NCI-H774 (cell line): ENCODE measurements at regions not wholly inside any gene's neighbourhood (a gene's known extent, or its start where the extent isn't known, plus 50 kb on each side); places are given as distances from the start of the nearest gene placed in this dataset.
"Not testable (repeated sequence)": the region's sequence is repeated elsewhere in the genome, so short reads cannot be mapped to it uniquely, and the experiment has no call there.

Experiments
- DNase-seq: peaks from one replicate; lab custom pipeline; 2025; lab: John Stamatoyannopoulos, UW

DNA sequence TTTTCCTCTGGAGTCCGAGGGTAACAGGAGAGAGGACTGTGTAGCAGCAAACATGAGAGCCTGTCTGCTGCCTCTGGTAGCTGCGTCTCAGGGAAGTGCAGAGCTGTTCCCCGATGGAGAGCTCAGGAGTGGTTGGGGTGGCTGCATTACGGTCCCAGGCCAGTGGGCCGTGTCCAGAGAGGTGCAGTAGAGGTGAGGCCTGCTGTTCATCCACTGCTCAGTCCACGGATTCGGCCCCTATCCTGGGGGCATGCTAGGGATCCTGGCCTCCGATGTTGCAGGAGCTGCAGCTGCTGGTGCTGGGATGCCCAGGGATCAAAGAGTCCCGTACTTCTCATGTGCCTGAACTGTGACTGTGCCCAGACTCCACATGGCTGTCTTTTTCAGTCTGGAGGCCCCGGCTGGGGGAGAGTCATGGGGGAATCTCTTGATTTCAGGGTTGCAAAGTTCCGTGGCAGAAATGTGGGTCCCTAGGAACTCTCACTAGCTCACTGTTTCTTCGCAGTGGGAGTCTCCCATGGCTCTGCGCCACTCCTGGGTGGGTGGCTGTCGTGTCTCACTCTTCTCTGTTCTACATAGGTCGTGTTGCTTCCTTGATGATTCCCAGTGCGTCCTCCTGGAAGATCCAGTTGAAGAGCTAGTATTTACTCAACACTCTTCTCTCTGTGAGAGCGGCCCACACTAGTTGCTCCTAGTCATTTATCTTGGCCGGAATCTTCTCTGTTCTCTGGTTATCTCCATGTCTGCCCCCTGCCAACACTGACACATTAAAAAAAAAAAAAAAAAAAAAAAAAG, 109.5 kb upstream of the CENPE start:
- no peak for DNase-seq

DNA sequence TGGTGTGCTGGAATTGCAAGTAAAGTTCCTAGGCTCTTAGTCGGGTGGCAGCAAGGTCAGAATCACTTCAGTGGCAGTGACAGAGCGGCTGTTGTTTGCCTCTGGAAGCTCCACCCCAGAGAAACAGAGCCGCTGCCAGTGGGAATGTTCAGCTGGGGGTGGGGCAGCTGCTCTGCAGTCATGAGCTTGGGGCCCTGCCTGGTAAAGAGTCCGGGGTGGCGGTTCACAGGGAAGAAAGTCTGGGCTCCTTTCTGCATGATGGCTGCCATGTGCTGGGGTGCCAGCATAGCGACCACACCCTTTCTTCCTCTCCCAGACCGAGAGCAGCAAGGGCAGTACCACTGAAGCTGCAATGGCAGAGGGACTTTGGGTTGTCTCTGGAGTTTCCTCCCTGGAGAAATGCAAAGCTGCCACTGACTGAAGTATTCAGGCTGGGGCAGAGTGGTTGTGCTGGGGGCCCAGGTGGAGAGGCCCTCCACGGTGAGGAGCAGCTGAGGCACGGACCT, 108.8 kb upstream of the CENPE start:
- peak; percentile 2 for DNase-seq

DNA sequence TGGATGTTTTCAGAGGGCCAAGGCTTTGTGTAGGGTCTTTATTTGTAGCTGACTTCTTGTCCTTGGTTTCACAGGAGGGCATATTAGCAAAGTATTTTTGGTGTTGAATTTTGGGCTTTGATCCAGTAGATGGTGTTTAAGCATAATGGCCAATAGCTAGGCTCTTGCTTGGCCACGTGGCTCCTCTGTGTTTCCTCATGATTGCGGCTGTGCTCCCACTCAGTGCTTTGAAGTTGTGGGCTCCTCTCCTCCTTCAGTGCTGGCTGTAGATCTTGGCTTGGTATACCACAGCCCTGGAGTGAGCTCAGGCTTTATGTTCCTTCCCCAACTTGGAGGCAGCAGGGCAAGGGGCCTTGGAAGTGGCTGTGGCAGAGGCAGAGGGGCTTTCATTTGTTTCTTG, 107.2 kb upstream of the CENPE start:
- DNase-seq = no peak

DNA sequence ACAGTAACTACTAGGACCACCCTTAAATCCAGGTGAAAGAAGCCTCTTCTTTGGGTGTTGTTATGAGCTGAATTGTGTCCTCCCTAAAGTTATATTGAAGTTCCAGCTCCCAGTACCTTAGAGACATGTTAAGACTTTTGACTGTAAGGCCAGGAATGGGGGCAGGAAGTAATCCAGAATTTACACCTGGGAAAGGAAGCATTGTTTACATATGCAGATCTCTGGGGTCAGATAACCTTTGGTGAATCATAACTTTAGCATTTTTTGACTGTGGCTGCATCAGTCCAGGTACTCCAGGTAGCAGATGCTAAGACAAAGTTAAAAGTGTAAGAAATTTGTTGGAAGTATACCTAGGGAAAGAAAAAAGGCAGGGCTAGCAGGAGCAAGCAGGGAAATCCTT, 104.9 kb upstream of the CENPE start:
- DNase-seq = no peak

DNA sequence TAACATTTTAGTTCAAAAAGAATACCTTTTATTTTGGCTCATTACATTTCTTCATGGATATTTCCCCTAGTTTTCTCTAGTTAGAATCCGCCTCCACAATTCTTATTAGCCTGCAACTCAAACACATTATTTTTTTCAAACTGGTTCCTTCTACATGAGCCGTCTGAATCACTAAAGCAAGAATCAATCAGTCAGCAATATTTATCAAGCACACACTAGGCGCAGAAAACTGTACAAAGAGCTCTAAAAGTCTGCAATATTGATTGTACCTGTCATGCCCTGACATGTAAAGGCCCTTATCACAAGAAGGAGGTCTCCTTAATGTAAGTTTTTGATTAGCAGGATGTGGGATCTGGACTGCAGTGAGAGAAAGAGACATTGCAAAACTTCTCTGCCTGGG, 94.8 kb upstream of the CENPE start:
- no peak for DNase-seq

DNA sequence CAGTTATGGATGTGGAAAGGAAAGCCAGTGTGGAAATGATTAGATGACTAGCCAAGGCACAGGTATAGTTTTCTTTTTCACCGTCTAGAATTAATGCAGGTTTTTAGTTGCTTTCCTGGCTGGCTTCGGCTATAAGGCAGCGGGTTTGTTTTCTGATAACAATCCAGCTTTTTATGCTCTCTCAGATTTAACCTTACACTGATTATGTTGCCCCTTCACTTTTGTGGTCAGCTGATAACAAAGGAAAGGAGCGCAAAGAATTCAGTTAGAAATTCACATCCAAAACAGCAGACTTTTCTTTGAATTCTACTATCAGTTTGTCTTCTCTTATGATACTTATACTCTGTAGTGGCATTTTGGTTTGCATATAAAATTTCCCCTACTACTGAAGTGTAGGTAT, 94.2 kb upstream of the CENPE start:
- no peak for DNase-seq

DNA sequence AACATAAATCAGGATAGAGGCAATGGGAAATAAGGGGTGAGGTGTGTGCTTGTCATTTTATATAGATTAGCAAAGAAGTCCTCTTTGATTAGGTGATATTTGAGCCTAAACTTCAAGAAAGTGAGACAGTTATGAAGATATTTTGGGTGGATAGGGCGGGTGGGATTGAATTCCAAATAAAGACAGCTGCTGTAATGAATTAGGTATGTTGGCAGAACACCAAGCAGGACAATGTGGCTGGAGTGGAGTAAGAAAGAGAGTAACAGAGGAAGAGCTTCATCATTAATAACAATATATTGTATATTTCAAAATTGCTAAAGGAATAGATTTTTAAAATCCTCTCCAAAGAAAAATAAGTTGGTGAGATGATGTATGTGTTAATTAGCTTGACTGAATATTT, 91.0 kb upstream of the CENPE start:
- no peak for DNase-seq

DNA sequence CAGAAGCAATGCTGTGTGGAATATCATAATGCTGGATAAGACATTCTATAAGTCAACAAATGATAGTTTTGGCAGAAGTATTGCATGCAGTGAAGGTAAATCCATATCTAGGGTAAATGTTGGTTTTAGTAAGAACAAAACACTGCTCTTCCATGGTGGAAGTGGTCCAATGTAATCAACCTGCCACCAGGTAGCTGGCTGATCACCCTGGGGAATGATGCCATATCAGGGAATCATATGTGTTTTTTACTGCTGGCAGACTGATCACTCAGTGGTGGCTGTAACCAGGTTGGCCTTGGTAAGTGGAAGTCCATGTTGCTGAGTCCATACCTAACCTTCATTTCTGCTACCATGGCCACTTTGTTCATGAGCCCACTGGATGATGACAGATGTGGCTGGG, 74.0 kb upstream of the CENPE start:
- no peak for DNase-seq

DNA sequence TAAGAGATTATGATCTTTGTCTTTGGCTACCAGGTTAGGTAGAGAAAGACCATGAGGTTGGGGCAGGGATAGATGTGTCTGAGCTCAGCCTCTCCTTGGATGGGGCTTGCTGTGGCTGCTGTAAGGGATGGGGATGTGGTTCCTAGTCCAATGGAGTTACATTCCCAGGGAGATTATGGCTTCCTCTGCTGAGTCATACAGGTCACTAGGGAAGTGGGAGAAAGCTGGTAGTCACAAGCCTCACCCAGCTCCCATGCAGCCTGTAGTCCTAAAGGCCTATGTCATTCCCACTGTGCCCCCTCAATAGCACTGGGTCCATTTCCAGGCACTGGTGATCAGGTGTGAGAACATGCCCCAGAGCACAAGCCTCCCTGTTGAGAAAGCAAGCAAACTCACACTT, 70.6 kb upstream of the CENPE start:
- DNase-seq = no peak

DNA sequence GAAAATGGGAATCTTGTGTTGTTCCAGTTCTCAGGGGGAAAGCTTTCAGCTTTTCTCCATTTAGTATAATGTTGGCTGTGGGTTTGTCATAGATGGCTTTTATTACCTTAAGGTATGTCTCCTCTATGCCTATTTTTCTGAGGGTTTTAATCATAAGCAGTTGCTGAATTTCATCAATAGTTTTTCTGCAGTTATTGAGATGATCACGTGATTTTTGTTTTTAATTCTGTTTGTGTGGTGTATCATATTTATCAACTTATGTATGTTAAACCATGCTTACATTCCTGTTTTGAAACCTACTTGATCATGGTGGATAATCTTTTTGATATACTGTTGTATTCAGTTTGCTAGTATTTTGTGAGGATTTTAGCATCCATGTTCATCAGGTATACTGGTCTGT, 66.8 kb upstream of the CENPE start:
- no peak for DNase-seq

DNA sequence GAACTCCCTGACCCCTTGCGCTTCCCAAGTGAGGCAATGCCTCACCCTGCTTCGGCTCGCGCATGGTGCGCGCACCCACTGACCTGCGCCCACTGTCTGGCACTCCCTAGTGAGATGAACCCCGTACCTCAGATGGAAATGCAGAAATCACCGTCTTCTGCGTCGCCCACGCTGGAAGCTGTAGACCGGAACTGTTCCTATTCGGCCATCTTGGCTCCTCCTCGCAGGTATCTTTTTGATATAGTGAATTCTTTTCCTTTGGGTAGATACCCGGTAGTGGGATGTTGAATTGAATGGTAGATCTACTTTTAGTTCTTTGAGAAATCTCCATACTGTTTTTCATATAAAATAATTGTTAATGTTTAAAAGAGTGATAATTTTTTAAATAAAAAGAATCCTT, 57.9 kb upstream of the CENPE start:
- DNase-seq = not testable (repeated sequence)
